HepG2 (cell line): ENCODE measurements at regions not wholly inside any gene's neighbourhood (a gene's known extent, or its start where the extent isn't known, plus 50 kb on each side); places are given as distances from the start of the nearest gene placed in this dataset.

Experiments
- ATAC-seq: fragments of 200-7000 bp; cut with Tn5 transposase; 3 replicates; pipeline ENCODE4 v1.9.1; 2020; ENCODE audit warnings: mild to moderate bottlenecking, moderate library complexity
- BruUV-seq: library from RNA; stranded (reverse); fragments of 400-500 nt; replicated peaks from 2 replicates; lab custom pipeline; 2021; lab: Mats Ljungman, UMichigan
- CTCF ChIA-PET: fragments of 300-600 bp; formaldehyde crosslinking; extraction: SDS; loops from one replicate; lab custom pipeline; 2021; ENCODE audit warnings: low total read pairs, inconsistent platforms, low intra/inter-chr PET ratio; lab: Yijun Ruan, JAX
- POLR2A ChIA-PET: fragments of 350-600 bp; sonication (Branson Sonifier 250); formaldehyde crosslinking; loops from one replicate; lab custom pipeline; 2020; ENCODE audit warnings: antibody characterized with exemption, inconsistent platforms; lab: Yijun Ruan, JAX
- DNase-seq: peaks from one replicate; pipeline ENCODE4 v3.0.0-alpha.2; 2015; ENCODE audit warnings: low spot score
- FAIRE-seq: peaks from 3 replicates; lab custom pipeline; 2011; peaks lifted over from hg19 to GRCh38; lab: Jason Lieb, UNC
- H2AFZ ChIP-seq: one replicate; pipeline ENCODE4 v1.6.1; 2011; ENCODE audit warnings: low read length, inconsistent platforms
- H3K27ac ChIP-seq: fragments of 300-600 bp; 3 replicates; pipeline ENCODE4 v1.8.0; 2011; ENCODE audit warnings: mixed run types, mild to moderate bottlenecking, mixed read lengths, low read length, inconsistent platforms; ENCODE audit not compliant: insufficient read depth; ENCODE audit errors: extremely low read length
- H3K27me3 ChIP-seq, 2 experiments: fragments of 200-600 bp in 1 of 2; 2 replicates in 1 of 2; 3 replicates in 1 of 2; pipeline versions ENCODE4 v1.6.0 to v1.8.0; 2011; ENCODE audit warnings: low read length in 2 of 2, mild to moderate bottlenecking in 2 of 2, moderate library complexity in 2 of 2, inconsistent platforms in 1 of 2; ENCODE audit not compliant: insufficient read depth in 2 of 2, control insufficient read depth in 1 of 2
- H3K36me3 ChIP-seq, 2 experiments: fragments of 200-600 bp in 1 of 2; replicated peaks in 1 of 2; 2 replicates in 1 of 2; 3 replicates in 1 of 2; pipeline versions ENCODE4 v1.5.1 to v1.8.0; 2011; ENCODE audit warnings: low read length in 2 of 2, inconsistent platforms in 1 of 2; ENCODE audit not compliant: insufficient read depth in 2 of 2, control insufficient read depth in 1 of 2
- H3K4me1 ChIP-seq: 2 replicates; pipeline ENCODE4 v1.5.1; 2012; ENCODE audit warnings: low read length, inconsistent platforms; ENCODE audit not compliant: insufficient read depth
- H3K4me2 ChIP-seq: 2 replicates; pipeline ENCODE4 v1.6.0; 2011; ENCODE audit warnings: low read depth, low read length, inconsistent platforms
- H3K4me3 ChIP-seq, 3 experiments: fragments of 200-600 bp in 1 of 3; sonication (generic), shearing (Covaris generic) in 1 of 3; replicated peaks in 1 of 3; 2 replicates each; pipeline ENCODE4 v1.5.1; 2011 to 2016; ENCODE audit warnings: low read length in 3 of 3, inconsistent platforms in 2 of 3, low read depth in 2 of 3, mild to moderate bottlenecking in 2 of 3, control low read depth in 1 of 3, mixed read lengths in 1 of 3; ENCODE audit not compliant: insufficient read depth in 1 of 3
- H3K79me2 ChIP-seq: one replicate; pipeline ENCODE4 v1.6.1; 2011; ENCODE audit warnings: low read length, inconsistent platforms; ENCODE audit not compliant: insufficient read depth
- H3K9ac ChIP-seq: 2 replicates; pipeline ENCODE4 v1.6.0; 2011; ENCODE audit warnings: mild to moderate bottlenecking, low read depth, low read length, inconsistent platforms; ENCODE audit not compliant: insufficient read depth
- H3K9me3 ChIP-seq: 2 replicates; pipeline ENCODE4 v1.5.1; 2012; ENCODE audit warnings: mild to moderate bottlenecking, low read length
- H4K20me1 ChIP-seq: 2 replicates; pipeline ENCODE4 v1.6.0; 2011; ENCODE audit warnings: inconsistent platforms, mild to moderate bottlenecking, low read length, moderate library complexity; ENCODE audit not compliant: insufficient read depth
- CHD4 ChIP-seq: fragments of 200-600 bp; sonication (generic); IDR thresholded peaks from 2 replicates; pipeline ENCODE4 v1.7.0; 2017; ENCODE audit warnings: mild to moderate bottlenecking, low read length, borderline replicate concordance
- ELK4 ChIP-seq: sonication (generic); formaldehyde crosslinking; IDR thresholded peaks from 2 replicates; pipeline ENCODE4 v1.9.0; 2021; ENCODE audit warnings: missing genetic modification reagents, borderline replicate concordance
- FOSL1 ChIP-seq: sonication (generic); formaldehyde crosslinking; IDR thresholded peaks from 2 replicates; pipeline ENCODE4 v1.9.0; 2021; ENCODE audit warnings: missing genetic modification reagents, borderline replicate concordance
- MATR3 ChIP-seq: sonication (generic); formaldehyde crosslinking; IDR thresholded peaks from 2 replicates; pipeline ENCODE4 v1.4.0; 2020; ENCODE audit warnings: missing genetic modification reagents
- PRDM10 ChIP-seq: sonication (generic); formaldehyde crosslinking; IDR thresholded peaks from 2 replicates; pipeline ENCODE4 v1.4.0; 2020; ENCODE audit warnings: low read depth, missing genetic modification reagents
- SOX6 ChIP-seq, 2 experiments: fragments of 450-650 bp in 1 of 2; sonication (generic) in 1 of 2; formaldehyde crosslinking in 1 of 2; IDR thresholded peaks; 2 replicates each; pipeline versions ENCODE4 v1.4.0 to v1.6.1; 2017 to 2020; ENCODE audit warnings: antibody characterized with exemption in 1 of 2, mild to moderate bottlenecking in 1 of 2, missing genetic modification reagents in 1 of 2
- SP140L ChIP-seq: sonication (generic); formaldehyde crosslinking; IDR thresholded peaks from 2 replicates; pipeline ENCODE4 v1.4.0; 2020; ENCODE audit warnings: missing genetic modification reagents, borderline replicate concordance
- TBX3 ChIP-seq: fragments of 450-650 bp; IDR thresholded peaks from 2 replicates; pipeline ENCODE4 v1.6.1; 2017; ENCODE audit warnings: antibody characterized with exemption, mild to moderate bottlenecking, inconsistent platforms, borderline replicate concordance
- ZFP1 ChIP-seq: IDR thresholded peaks from 2 replicates; pipeline ENCODE4 v1.6.1; 2016
- ZNF124 ChIP-seq: sonication (generic); formaldehyde crosslinking; IDR thresholded peaks from 2 replicates; pipeline ENCODE4 v1.4.0; 2020; ENCODE audit warnings: missing genetic modification reagents
- ZNF619 ChIP-seq: sonication (generic); formaldehyde crosslinking; IDR thresholded peaks from 2 replicates; pipeline ENCODE4 v1.4.0; 2020; ENCODE audit warnings: mild to moderate bottlenecking, missing genetic modification reagents
- ZNF816 ChIP-seq: sonication (generic); formaldehyde crosslinking; IDR thresholded peaks from 2 replicates; pipeline ENCODE4 v1.8.0; 2022; ENCODE audit warnings: missing genetic modification reagents, mild to moderate bottlenecking, borderline replicate concordance
- WGBS: methylation state at CpG from one replicate; pipeline ENCODE4 v1.1.6; 2017; ENCODE audit warnings: low lambda C conversion rate; 5-methylcytosine and 5-hydroxymethylcytosine counted together
- in situ Hi-C: cut with HindIII; loops from 2 replicates; pipeline ENCODE4 v1.10.0; 2017; ENCODE audit warnings: low pct_unique_long_range_greater_than_20kb; ENCODE audit not compliant: extremely low pct_ligation_motif_present
- intact Hi-C: fragments of 100-400 bp; cut with micrococcal nuclease; formaldehyde crosslinking; loops from one replicate; pipeline ENCODE4 v1.10.0; 2022; ENCODE audit not compliant: unreplicated experiment

GRCh38 chr6:4574007-4574406, 202.2 kb upstream of the CDYL start (continued):
- TF ChIP-seq SOX6 (IDR thresholded peaks at IDR 0.05): no peak
- no peak for TF ChIP-seq SOX6 (CRISPR knock-in tag; IDR thresholded peaks at IDR 0.05)
- no peak for TF ChIP-seq PRDM10 (CRISPR knock-in tag)
- TF ChIP-seq ZNF619 (CRISPR knock-in tag): no peak
- TF ChIP-seq CHD4: no peak
- TF ChIP-seq ZNF816 (CRISPR knock-in tag): no peak
- TF ChIP-seq SP140L: no peak
- TF ChIP-seq TBX3: no peak

- Histone ChIP-seq H3K27ac (no peak overlapping the region), H3K4me3 (no peak overlapping the region), H3K27me3 (peaks cover 0 to 30% of the 10 kb centered on the region in 2 experiments; a peak in 2 of 5 replicates), H3K9ac (no peak overlapping the region), H3K4me1 (no peaks in the 10 kb centered on the region), H3K4me2 (no peak overlapping the region), H3K36me3 (no peaks in the 10 kb centered on the region), H2AFZ (no peak overlapping the region), H4K20me1 (no peaks in the 10 kb centered on the region), H3K9me3 (peaks cover 26% of the 10 kb centered on the region), H3K79me2 (no peaks in the 10 kb centered on the region)
- no peak for TF ChIP-seq FOSL1 (CRISPR knock-in tag)
- TF ChIP-seq ZFP1: peak; percentile 99
- no peak for TF ChIP-seq MATR3
- TF ChIP-seq ELK4 (CRISPR knock-in tag): no peak
- TF ChIP-seq ZNF124 (CRISPR knock-in tag): no peak
- ChIA-PET CTCF (no interaction called here), POLR2A (no interaction called here)
- no TSS peak for BruUV-seq
- no peak for DNase-seq
- in situ Hi-C loops: no loop called here
- WGBS: 18% methylated on average over 2 of the region's 2 CpGs
- intact Hi-C loops: no loop called here
- no peak for ATAC-seq
- peak; percentile 18 for FAIRE-seq
Measured at GRCh38 chr6:4571011-4571410, 205.2 kb upstream of the CDYL start.
